SW480 (cell line): ENCODE measurements at regions not wholly inside any gene's neighbourhood (a gene's known extent, or its start where the extent isn't known, plus 50 kb on each side); places are given as distances from the start of the nearest gene placed in this dataset.
"Not testable (repeated sequence)": the region's sequence is repeated elsewhere in the genome, so short reads cannot be mapped to it uniquely, and the experiment has no call there.

Experiments used
- DNase-seq: peaks from one replicate; pipeline ENCODE4 v3.0.0-alpha.2; 2016; ENCODE audit warnings: low spot score

DNA sequence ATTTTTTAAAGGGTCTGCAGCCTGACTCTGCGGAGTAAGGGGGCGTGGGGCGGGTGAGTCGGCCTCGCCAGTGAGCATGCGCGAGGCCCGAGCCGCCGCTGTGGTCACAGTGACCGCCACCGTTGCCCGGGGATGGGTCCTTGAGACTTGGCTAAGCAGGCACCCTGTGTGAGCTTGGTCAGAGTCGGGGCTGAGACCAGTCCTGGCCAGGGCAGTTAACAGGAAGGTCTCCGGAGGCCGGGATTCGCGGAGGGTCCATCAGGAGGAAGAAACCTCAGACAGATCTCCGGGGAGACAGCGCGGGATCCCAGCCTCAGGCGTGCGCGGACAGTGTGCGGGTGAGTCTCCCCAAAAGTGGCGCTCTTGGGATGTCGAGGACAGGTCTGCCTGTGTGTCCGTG is 1384.4 kb upstream of the PCDH10 start:
- DNase-seq: no peak

DNA sequence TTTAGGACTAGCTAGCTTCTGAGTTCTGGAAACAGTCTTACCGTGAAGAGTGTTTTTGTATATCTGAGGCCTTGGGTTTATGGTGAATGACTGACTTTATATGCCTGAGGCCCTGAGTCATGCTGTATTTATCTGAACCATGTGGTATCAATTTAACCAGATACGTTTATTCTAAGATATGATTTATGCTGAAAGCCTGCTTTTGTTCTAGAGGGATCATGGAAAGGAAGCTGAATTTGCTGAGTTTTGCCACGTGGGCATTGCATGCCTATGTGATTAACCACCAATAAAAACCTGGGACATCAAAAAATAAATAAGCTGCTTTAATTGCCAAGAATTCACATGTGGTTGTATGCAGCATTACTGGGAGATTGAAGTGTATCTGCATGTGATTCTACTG is 1374.7 kb upstream of the PCDH10 start:
- not testable (repeated sequence) for DNase-seq

DNA sequence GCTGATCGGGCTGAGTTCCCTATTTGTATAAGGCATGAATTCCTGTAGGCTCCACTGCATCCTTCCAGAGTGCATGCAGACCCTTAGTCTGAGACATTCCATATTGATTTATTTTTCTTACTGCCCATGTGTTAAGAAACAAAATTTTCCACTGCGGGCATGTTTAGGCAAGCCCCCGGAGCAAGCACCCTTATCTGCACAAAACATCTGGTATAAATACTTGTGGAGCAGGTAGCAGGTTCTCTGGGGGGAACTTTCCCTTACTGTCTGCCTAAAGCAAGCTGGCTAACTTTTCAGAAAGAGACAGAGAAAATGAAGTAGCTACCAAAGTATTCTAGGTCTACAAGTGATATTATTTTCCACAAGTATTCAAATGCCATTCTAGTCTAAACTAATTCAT is 1338.5 kb upstream of the PCDH10 start:
- not testable (repeated sequence) for DNase-seq
